HG03565 (cell line): ENCODE measurements at regions not wholly inside any gene's neighbourhood (a gene's known extent, or its start where the extent isn't known, plus 50 kb on each side); places are given as distances from the start of the nearest gene placed in this dataset.
"Not testable (repeated sequence)": the region's sequence is repeated elsewhere in the genome, so short reads cannot be mapped to it uniquely, and the experiment has no call there.

Source experiments
- ATAC-seq: cut with Tn5 transposase; IDR thresholded peaks from one replicate; pipeline ENCODE4 v1.9.1; 2021; ENCODE audit warnings: mild to moderate bottlenecking, moderate library complexity; ENCODE audit not compliant: unreplicated experiment

DNA sequence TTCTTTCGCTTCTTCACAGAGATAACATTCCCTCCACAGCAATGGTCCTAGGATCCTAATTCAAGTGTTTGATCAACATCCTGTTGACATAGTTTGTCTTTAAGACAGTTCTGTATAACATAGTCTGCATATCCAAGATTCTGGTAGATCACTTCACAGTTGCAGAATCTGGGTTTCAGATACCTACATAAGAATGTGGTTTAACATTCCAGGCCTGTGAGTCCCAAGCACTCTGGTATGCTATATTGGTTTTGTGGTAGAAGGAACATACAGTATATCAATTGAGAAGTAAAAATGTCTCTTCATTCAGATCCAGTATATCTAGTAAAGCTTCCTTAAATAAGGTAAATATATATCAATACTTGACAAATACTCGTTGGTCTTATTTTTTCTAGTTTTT is 914.2 kb upstream of the CDH6 start:
- ATAC-seq, result no peak

DNA sequence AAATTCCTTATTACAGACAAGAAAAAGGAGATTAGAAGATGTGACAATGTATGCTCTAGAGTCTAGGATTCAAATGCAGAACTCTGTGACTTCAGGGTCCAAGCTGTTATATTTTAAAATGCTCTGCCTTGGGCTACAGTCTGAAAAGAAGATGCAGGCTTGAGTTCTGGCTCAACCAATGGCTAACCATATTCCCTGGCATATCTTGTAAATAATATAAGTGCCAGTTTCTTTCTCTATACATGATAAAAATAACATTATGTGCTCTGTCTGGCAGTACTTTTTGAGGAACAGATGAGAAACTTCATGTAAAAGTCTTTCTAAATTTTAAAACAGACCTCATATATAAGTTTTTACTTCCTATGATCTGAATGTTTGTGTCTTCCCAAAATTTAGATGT is 926.5 kb upstream of the CDH6 start:
- ATAC-seq, result no peak

DNA sequence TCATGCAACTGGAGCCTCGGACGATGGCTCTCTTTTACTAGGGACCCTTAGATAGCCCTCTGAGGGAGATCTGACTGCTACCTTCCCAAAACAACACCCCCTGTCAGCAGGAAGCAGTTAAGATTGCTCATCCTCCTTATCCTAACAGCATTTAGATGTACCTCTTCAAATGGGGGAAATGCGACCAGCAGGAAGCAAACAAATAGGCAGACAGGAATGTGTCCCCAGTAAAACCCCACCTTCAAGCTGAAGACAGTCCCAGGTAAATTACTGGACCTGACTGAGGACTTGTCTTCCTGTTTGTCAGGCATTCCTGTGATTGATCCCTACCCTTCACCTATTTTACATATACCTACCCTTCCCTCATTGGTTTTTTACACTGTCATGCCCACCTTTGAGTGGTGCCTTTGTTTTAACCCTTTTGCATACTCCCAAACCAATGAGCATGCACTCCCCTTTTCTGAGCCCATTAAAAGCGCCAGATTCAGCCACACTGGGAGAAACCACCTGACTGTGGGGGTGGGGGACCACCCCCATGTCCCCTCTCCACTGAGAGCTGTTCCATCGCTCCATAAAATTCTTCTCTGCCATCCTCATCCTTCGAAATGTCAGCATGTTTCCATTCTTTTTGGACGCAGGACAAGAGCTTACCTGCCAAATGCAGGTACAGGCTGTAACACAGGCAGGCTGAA is 954.0 kb upstream of the CDH6 start:
- ATAC-seq, result no peak

DNA sequence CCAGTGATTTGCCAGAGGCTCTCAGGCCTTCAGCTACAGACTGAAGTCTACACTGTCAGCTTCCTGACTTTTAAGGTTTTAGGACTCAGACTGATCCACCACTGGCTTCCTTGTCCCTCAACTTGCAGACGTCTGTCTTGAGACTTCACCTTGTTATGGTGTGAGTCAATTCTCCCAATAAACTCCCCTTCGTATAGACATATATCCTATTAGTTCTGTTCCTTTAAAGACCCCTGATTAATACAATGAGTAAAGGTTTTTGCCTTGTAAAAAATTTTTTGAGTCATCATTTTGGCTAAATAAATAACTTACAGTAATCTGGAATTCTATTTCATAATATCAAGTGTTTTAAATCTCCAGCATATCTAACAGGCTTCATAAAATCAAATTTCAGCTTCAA is 956.3 kb upstream of the CDH6 start:
- no peak for ATAC-seq

DNA sequence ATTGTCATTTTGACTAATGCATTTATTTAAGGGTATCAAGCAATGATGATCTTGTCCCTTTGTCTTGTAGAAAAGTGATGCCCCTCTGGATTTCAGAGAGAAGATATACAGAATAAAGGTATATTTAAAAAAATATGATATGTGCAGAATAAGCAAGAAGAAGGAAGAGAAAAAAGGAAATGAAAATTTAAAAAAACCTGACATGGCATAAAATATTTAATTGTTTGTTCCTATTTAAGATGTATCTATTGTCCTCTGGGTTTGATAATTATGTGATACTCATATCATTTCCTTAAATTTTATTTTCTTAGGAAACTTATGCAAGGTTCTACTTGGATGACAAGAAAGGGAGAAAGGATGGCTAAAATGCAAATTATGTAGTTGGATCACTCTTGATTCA is 983.7 kb upstream of the CDH6 start:
- no peak for ATAC-seq

DNA sequence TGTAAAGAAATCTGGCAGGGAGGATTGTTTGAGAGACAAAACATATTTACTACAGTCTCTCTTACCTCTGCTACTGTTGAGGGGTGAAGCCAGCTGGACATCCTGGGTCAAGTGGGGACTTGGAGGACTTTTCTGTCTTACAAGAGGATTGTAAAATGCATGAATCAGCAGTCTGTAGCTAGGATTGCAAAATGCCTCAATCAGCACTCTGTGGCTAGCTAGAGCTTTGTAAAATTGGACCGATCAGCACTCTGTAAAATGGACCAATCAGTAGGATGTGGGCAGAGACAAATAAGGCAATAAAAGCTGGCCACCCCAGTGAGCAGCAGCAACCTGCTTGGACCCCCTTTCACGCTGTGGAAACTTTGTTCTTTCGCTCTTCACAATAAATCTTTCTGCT is 995.8 kb upstream of the CDH6 start:
- no peak for ATAC-seq

DNA sequence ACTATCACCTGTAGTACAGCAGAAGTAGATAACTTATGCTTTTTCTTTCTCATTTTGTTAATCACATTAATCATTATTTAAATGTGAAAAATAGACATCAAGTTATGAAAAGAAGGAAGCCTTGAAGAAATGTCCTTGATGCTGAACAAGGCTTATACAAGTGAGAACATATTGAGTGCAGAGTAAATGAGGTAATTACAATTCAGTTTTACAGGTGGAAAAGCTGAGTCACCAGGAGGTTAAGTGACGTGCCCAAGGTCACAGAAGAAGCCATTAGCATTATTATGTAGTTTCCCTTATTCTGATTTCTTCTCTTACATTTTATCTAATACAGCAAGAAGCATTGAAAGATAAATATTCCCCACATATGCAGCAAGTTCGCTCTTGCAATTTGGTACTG is 998.5 kb upstream of the CDH6 start:
- ATAC-seq, result no peak

DNA sequence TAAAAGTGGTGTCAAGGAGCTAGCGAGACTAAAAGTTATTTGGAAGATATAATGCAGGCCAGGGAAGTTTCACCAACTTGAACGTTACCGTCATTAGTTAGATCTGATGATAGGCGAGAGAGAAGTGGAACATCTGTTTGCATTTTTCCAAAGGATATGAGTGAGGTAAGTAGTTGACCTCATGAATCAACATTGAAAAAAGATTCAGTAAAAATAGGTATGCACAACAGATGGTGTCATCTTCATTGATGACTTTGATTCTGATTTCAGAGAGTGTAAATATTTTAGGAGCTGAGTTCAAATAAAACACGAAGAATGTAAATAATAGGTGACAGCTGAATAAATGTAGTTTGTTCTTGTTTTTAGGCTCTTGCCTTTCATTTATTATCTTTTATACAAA is 998.9 kb upstream of the CDH6 start:
- no peak for ATAC-seq

DNA sequence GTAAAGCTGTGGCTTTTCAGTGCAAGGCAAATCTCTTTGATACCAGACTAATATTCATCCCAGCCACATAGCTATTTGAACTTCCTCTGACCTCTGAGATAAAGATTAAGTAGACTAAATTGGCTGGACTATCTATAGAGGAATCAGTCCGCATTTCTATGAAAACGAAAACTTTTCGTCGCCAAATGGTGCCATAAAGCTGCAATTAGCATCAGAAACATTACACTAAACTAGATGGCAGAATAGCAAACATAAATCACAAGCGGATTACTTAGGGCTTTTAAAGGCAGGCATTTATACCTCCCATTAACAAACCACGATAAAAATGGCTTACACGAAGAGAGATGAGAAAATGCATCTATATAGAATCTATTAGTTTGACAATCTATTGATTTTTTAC is 1009.7 kb upstream of the CDH6 start:
- ATAC-seq, result no peak

DNA sequence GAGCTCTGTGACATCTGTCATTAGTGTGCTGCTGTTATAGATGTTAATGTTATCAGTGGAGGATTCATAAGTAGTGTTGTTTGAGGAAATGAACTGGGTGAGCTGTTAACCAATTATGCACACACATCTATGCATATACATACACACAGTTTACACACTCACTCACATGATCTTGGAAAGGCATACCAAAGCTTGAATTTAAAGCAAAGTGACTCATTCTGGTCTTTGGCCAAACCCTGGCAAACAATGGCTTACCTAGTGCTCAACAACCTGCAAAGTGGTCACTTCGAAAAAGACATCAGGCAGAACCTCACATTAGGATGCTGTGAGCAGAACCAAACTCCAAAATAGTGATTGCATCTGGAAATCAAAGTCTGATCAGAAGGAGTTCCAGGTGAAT is 1037.3 kb upstream of the CDH6 start:
- no peak for ATAC-seq

DNA sequence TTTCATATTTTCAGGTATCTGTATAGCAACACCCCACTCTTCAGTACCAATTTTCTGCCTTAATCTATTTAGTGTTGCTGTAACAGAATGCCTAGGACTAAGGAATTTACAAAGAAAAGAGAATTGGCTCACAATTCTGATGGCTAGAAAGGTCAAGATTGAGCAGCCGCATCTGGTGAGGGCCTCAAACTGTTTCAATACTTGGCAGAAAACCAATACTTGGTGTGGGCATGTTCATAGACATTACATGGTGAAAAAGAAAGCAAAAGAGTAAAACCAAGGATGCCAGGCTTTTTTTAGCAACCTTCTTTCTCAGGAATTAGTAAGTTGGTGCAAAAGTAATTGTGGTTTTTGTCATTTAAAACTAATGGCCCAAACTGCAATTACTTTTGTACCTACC is 1041.1 kb upstream of the CDH6 start:
- ATAC-seq, result no peak

DNA sequence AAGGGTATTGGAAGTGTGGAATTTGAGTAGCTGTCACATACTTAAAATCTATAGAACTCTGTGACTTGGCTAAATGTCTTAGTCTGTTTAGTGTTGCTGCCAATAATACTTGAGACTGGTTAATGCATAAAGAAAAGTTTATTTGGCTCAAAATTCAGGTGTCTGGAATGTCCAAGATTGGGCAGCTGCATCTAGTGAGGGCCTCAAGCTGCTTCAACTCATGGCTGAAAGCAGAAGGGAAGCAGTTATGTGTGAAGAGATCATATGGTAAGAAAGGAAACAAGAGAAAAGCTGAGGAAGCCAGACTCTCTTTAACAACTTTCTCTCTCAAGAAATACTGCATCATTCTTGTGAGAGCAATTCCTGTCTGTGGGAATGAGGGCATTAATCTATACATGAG is 1043.3 kb upstream of the CDH6 start:
- no peak for ATAC-seq

DNA sequence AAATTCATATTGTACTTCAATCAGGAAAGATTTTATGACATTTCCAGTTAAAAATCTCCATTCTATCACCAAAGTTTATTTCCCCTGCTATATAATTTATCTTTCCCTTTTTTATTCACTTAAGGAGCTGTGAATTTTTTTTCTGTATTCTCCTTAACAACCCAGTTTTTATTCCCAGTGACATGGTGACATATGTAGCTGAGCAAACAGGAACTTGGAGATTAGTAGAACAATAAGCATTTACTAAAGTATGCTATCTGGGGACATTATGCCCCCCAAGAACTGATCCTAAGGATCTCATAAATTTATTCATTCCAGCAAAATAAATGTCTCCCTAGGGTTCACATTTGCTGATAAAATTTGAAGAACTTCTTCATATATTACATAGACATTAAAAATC is 1044.0 kb upstream of the CDH6 start:
- no peak for ATAC-seq

DNA sequence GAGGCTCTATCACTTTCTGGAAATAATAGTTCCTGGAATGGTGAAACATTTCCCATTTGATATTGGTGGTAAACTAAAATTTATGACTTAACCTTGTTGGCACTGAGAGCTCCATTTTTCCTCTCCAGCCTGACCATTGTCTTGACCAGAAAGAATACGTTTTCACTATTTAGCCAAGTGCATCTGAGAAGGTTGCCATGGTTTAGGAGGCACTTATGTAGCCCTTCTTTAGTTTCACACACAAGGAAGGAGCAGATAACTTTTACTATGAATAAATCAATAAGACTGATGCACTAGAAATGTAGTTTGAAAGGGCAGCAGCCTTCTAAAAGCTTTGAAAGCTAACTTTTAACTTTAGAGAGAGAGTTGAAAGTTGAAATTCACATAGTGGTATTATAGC is 1045.5 kb upstream of the CDH6 start:
- ATAC-seq, result no peak

DNA sequence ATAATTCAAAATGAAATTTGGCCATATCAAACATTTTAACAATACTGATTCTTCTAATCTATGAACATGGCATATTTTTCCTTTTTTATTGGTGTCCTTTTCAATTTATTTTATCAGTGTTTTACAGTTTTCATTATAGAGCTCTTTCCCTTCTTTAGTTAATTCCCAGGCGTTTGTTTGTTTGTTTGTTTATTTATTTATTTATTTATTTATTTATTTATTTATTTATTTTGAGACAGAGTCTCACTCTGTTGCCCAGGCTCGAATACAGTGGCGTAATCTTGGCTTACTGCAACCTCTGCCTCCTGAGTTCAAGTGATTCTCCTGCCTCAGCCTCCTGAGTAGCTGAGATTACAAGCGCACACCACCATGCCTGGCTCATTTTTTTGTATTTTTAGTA is 1049.4 kb upstream of the CDH6 start:
- ATAC-seq, result not testable (repeated sequence)

DNA sequence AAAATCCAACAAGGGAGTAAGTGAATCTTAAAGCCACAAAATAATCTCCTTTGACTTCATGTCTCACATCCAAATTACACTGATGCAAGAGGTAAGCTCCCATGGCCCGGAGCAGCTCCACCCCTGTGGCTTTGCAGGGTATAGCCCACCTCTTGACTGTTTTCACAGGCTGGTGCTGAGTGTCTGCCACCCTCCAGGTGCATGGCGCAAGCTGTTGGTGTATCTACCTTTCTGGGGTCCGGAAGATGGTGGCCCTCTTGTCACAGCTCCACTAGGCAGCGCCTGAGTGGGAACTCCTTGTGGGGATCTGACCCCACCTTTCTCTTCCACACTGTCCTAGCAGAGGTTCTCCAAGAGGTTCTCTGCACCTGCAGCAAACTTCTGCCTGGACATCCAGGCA is 1051.1 kb upstream of the CDH6 start:
- ATAC-seq, result no peak

DNA sequence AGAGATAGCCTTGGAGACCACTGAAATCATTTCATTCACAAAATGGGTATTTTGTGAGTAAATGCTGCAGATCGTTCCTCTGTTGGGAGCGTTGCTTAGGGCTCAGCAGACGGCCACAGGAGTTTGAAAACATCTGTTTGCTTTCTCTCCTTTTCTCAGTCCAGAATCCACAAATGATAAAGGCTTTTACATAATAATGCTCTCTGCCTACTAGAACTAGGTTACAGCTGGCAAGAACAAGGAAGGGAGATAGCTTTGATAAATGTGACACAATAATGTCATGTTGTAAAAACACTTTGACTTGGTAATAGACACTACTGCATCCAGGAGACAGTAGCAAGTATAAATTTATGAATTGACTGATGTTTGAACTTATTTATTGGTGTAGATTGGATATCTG is 1072.4 kb upstream of the CDH6 start:
- ATAC-seq, result no peak

DNA sequence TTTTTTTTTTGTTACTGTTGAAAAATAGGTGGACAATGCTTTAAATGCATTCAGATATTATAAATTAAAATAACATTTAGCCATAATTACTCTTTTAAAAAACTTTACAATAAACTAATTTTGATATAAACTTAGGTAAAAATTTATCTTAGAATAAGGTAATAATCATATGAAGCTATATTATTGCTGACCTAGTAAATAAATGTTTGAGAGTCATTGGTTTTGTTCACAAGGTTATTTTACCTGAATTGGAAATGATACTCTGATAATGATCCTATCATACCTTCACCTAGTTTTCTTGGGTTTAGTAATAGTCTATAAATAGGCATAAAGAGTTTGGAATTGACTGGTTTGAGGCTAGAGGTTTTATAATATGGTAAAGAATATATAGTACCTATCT is 1076.4 kb upstream of the CDH6 start:
- no peak for ATAC-seq

DNA sequence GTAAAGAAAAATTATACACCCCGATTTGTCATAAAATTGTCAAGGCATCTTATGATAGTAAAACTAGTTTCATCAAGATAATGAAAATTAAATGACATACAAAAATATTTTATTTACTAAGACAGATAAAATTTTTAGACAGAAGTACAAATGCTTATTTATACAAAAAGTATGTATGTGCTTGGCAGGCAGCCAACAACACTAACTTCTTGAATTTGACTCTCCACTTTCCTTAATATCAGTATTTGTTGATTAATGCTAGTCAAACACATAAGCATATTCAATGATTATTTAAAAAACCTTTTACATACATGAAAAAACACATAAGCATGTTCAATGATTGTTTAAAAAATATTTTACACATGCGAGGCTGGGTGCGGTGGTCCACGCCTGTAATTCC is 1079.9 kb upstream of the CDH6 start:
- no peak for ATAC-seq

DNA sequence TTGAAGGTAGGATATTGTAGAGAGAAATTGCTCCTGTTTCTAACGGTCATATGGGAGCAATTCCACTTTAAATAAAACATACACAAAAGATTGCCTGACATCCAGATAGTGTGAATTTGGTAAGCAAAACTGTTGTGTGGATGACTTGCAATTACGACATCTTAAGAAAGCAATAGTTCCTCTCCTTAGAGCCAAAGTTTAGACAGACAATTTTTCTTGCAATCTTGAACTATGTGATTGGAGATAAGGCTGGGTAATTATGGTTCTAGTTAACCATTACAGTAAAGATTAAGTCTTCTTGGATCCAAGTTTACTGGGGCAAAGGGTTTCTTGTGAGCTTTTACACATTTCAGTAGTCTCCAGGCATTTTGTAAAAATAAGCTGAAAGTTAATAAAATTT is 1080.6 kb upstream of the CDH6 start:
- no peak for ATAC-seq

DNA sequence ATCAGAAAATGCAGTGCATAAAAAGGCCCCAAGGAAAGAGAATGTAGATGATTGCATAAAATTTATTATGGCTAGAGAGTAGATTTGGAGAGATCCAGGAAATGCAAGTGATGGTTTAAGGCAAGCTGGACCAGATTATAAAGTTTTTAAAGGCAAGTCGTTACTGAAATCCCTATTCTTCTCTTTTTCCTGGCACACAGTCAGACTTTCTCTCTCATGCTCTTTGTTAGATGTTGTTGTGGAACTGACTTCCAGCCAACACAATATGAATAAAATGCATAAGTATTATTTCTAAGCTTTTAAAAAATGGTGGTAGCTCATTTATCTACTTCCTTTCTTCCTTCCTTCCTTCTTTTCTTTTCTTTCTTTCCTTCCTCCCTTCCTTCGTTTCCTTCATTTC is 1085.4 kb upstream of the CDH6 start:
- no peak for ATAC-seq

DNA sequence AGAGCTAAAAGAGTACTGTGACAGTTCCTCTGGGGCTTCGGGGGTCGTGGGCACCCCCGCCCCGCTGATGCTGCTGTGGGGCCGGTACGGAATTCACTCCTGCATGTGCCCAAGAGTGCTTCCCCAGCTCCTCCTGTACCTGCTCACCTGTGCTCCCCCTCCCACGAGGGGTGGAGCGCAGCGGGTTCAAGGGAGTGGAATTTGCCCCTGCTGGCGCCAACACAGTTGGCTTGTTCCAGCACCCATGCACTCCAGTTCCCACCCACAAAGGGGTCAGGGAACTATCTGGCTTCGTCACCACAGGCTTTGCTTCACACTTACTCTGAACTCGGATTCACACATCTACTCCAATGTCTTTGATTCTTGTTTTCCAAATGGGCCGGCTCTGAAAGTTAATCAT is 1086.9 kb upstream of the CDH6 start:
- ATAC-seq, result no peak

DNA sequence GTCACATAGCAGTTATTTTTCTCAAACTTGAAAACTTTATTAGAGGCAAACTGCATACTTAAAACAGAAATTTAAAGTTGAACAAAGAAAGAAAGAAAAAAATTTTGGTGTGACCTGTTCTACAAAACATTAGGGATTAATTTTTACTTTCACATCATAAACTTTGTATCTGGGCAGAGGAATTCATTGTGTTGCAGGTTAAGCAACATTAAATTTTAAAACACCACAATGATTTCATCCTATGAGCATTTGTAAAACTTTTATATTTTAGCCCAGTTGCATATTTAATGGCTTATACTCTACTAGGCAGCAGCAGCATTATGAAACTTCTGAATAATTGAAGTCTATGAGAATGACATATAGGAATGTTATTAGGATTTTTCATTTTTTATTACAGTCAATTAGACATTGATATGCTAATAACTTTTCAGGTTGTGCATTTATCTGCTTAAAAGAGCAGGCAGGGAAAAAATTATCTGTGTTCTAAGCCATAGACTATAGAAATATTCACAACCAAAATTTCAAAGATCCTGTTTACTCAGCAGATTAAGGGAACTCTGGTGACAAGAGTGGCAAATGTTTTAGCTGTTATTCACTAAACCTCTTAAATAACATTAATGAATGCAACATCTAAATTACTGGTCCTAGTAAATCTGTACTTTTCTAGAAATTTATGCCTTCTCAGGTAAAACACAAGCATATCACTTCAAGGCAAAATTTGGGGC is 1088.5 kb upstream of the CDH6 start:
- no peak for ATAC-seq
